ENCODE measurements at regions not wholly inside any gene's neighbourhood (a gene's known extent, or its start where the extent isn't known, plus 50 kb on each side); places are given as distances from the start of the nearest gene placed in this dataset.
"Not testable (repeated sequence)": the region's sequence is repeated elsewhere in the genome, so short reads cannot be mapped to it uniquely, and the experiment has no call there.

DNA sequence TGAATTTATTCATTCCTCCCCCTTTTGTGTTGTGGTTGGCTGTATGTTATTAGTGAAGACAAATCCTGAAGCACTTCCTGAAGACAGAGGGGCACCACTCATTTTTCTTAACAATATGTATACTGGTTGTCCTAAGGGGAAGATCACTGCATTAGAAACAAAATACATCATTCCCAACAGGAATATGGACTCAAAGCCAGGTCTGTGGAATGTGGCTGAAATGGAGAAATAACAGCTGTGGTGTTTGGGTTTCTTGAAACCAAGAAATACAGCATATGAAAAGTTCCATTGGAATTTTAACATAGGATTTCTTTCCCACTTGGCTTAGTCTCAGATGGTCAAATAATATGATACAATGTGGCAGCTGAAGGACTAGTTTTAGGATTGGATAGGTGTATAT lies 267.6 kb downstream of the KCNE4 start:
- no peaks in the 10 kb centered on the region for H3K9me3 Mint-ChIP-seq
- H3K4me1 Mint-ChIP-seq, result no peaks in the 10 kb centered on the region
- no peaks in the 10 kb centered on the region for H3K27me3 Mint-ChIP-seq (ENCODE audit: low read depth)
- no peak for DNase-seq (ENCODE audit: low read depth, low spot score)
- H3K4me3 Mint-ChIP-seq, result no peak overlapping the region
- TF ChIP-seq, protein P1, sequence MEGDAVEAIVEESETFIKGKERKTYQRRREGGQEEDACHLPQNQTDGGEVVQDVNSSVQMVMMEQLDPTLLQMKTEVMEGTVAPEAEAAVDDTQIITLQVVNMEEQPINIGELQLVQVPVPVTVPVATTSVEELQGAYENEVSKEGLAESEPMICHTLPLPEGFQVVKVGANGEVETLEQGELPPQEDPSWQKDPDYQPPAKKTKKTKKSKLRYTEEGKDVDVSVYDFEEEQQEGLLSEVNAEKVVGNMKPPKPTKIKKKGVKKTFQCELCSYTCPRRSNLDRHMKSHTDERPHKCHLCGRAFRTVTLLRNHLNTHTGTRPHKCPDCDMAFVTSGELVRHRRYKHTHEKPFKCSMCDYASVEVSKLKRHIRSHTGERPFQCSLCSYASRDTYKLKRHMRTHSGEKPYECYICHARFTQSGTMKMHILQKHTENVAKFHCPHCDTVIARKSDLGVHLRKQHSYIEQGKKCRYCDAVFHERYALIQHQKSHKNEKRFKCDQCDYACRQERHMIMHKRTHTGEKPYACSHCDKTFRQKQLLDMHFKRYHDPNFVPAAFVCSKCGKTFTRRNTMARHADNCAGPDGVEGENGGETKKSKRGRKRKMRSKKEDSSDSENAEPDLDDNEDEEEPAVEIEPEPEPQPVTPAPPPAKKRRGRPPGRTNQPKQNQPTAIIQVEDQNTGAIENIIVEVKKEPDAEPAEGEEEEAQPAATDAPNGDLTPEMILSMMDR (conservative IDR thresholded peaks at IDR 0.05), result no peak
- H3K36me3 Mint-ChIP-seq (ENCODE audit: low read depth), result no peaks in the 10 kb centered on the region
- no peak overlapping the region for H3K27ac Mint-ChIP-seq (ENCODE audit: unreplicated experiment)

GRCh38 chr2:223324402-223324801 lies 272.4 kb downstream of the KCNE4 start:
- Mint-ChIP-seq H3K36me3 (ENCODE audit: low read depth) (no peaks in the 10 kb centered on the region), H3K4me1 (no peaks in the 10 kb centered on the region), H3K27ac (ENCODE audit: unreplicated experiment) (no peak overlapping the region), H3K4me3 (no peak overlapping the region), H3K9me3 (no peaks in the 10 kb centered on the region), H3K27me3 (ENCODE audit: low read depth) (no peaks in the 10 kb centered on the region)
- TF ChIP-seq, protein P1 (conservative IDR thresholded peaks at IDR 0.05), result no peak
- DNase-seq (ENCODE audit: low read depth, low spot score), result no peak

DNA sequence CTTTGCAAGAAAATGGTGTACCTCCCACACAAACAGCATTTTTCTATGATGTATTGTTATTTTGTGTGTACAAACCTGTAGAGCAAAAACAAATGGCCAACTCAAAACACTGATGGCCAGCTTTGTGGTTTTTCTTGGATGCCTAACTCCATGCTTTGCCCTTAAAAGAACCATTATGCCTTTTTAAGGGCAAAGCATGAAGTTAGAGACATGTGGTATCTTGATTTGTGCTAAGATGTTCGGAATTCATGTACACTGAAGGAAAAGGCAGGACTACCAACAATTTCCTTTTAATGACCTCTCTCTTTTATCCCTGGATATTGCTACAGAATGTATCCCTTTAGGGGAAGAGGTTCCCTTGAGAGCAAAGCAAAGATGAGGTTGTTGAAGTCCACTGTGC lies 273.6 kb downstream of the SCG2 start:
- DNase-seq (ENCODE audit: low read depth, low spot score), result no peak
- H3K36me3 Mint-ChIP-seq (ENCODE audit: low read depth), result peaks cover 9% of the 10 kb centered on the region
- no peaks in the 10 kb centered on the region for H3K27me3 Mint-ChIP-seq (ENCODE audit: low read depth)
- H3K4me3 Mint-ChIP-seq, result no peak overlapping the region
- TF ChIP-seq, protein P1 (conservative IDR thresholded peaks at IDR 0.05), result no peak
- peaks cover 10% of the 10 kb centered on the region for H3K9me3 Mint-ChIP-seq
- no peak overlapping the region for H3K27ac Mint-ChIP-seq (ENCODE audit: unreplicated experiment)
- H3K4me1 Mint-ChIP-seq, result no peaks in the 10 kb centered on the region

DNA sequence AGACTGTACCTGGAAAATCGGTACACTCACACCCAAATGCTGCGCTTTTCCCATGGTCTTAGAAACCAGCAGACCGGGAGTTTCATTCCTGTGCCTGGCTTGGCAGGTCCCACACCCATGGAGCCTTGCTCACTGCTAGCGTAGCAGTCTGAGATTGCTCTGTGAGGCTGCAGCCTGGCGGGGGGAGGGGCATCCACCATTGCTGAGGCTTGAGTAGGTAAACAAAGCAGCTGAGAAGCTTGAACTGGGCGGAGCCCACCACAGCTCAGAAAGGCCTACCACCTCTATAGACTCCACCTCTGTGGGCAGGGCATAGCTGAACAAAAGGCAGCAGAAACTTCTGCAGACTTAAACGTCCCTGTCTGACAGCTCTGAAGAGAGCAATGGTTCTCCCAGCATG lies 271.4 kb downstream of the SCG2 start:
- not testable (repeated sequence) for H3K4me1 Mint-ChIP-seq; H3K4me3 Mint-ChIP-seq; H3K27me3 Mint-ChIP-seq (ENCODE audit: low read depth); H3K36me3 Mint-ChIP-seq (ENCODE audit: low read depth); H3K27ac Mint-ChIP-seq (ENCODE audit: unreplicated experiment)
- H3K9me3 Mint-ChIP-seq, result peaks cover 13% of the 10 kb centered on the region
- peak; percentile 2 for DNase-seq (ENCODE audit: low read depth, low spot score)

DNA sequence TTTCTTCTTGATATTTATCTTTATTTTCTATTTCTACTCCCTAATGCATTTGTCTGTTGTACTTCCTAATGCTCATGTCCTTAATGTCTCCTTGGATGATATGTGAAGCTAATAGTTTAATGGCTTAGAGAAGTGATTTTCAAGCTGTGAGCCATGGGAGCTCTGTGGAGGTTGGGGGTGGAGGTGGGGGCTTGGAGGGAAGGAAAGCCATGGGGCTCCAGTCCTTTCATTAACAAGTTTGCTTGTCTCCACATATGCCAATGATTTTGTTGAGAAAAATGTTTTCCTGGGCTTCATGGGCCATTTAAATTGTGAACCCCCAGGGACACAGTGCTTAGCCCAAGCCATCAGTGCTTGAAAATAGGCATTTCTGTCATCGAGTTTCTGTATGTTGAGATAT lies 264.1 kb downstream of the SCG2 start:
- DNase-seq (ENCODE audit: low read depth, low spot score), result no peak
- no peaks in the 10 kb centered on the region for H3K27me3 Mint-ChIP-seq (ENCODE audit: low read depth)
- TF ChIP-seq, protein P1 (conservative IDR thresholded peaks at IDR 0.05), result no peak
- H3K9me3 Mint-ChIP-seq, result peaks cover 4% of the 10 kb centered on the region
- H3K27ac Mint-ChIP-seq (ENCODE audit: unreplicated experiment), result no peak overlapping the region
- no peaks in the 10 kb centered on the region for H3K36me3 Mint-ChIP-seq (ENCODE audit: low read depth)
- no peak overlapping the region for H3K4me3 Mint-ChIP-seq
- no peaks in the 10 kb centered on the region for H3K4me1 Mint-ChIP-seq

DNA sequence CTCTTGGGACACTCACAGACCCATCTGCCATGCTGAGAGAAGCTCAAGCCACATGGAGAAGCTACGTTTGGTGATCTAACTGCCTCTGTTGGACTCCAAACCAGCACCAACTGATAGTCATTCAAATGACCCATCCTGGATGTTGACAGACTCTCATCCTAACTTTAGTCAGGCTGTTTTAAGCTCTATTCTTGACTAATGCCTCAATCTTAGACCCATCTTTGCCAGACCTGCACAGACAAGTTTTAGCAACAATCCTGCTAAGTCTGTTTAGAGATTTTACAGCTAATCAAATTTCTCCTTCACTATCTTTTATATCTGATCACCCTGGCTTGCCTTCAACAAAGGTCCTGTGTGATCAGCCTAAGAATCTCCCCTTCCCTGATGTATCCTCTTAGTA lies 245.1 kb downstream of the SCG2 start:
- DNase-seq (ENCODE audit: low read depth, low spot score), result no peak
- no peak overlapping the region for H3K4me3 Mint-ChIP-seq
- H3K36me3 Mint-ChIP-seq (ENCODE audit: low read depth), result no peaks in the 10 kb centered on the region
- no peaks in the 10 kb centered on the region for H3K4me1 Mint-ChIP-seq
- TF ChIP-seq, protein P1 (conservative IDR thresholded peaks at IDR 0.05), result no peak
- H3K27ac Mint-ChIP-seq (ENCODE audit: unreplicated experiment), result no peak overlapping the region
- H3K27me3 Mint-ChIP-seq (ENCODE audit: low read depth), result no peaks in the 10 kb centered on the region
- H3K9me3 Mint-ChIP-seq, result peaks cover 5% of the 10 kb centered on the region

Data from neural crest cell (in vitro differentiated cells).